NB4 (cell line): ENCODE measurements at regions not wholly inside any gene's neighbourhood (a gene's known extent, or its start where the extent isn't known, plus 50 kb on each side); places are given as distances from the start of the nearest gene placed in this dataset.
"Not testable (repeated sequence)": the region's sequence is repeated elsewhere in the genome, so short reads cannot be mapped to it uniquely, and the experiment has no call there.

Experiments
- DNase-seq: peaks from one replicate; pipeline ENCODE4 v3.0.0; 2010; ENCODE audit warnings: low read depth
- H3K4me3 ChIP-seq: one replicate; pipeline ENCODE4 v1.5.1; 2011; ENCODE audit warnings: mild to moderate bottlenecking, low read depth, low read length, moderate library complexity
- MYC ChIP-seq: IDR thresholded peaks from 2 replicates; pipeline ENCODE4 v1.6.1; 2011; ENCODE audit warnings: low read depth, low read length
- POLR2A ChIP-seq: IDR thresholded peaks from 2 replicates; pipeline ENCODE4 v1.6.1; 2011; ENCODE audit warnings: mild to moderate bottlenecking; ENCODE audit not compliant: insufficient read length; ENCODE audit errors: extremely low read depth
- TF ChIP-seq, protein P1 (sequence below): IDR thresholded peaks from 2 replicates; pipeline ENCODE4 v1.6.1; 2011; ENCODE audit warnings: low read depth, low read length
- TF ChIP-seq, protein P2 (sequence below): IDR thresholded peaks from one replicate; pipeline ENCODE4 v1.5.1; 2012; ENCODE audit warnings: low read depth, low read length

DNA sequence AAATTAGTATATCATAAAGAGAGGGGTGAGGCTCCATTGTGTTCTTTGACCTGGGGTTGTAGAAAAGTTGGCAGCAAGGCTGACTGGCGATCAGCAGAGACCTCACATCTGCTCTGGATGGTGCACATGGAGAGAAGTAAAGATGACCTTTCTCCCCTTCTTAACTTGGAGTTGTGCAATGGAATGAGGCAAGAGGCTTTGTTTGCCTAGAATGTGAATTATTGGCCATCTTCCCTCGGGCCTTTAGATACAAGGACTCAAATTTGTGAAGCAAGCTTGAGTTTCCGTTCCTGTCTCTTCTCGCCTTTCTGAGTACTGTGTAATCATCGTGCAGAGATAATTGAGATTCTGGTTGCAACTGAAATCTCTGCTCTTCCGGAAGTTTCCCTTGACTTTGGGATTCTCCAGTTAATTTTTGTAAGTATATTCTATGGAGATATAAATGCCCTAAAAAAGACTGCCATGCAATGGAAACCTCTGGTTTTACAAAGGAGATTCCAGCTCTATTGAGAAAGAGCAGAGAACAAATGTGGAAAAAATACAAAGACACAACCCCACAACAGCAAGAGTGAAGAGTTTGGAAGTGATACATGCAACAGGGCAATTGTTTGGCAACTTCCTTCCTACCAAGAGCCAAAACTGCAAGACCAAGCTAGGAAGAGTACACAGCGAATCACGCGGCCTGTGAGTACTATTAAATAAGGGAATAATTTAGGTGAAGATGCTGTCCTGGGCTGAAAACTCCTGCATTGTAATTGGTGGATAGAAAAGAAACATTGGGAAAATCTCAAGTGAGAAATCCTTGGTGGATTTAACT is 542.3 kb upstream of the NRP1 start:
- H3K4me3 ChIP-seq, result no peak overlapping the region
- DNase-seq, result peak; percentile 17
- no peak for TF ChIP-seq POLR2A
- no peak for TF ChIP-seq MYC

DNA sequence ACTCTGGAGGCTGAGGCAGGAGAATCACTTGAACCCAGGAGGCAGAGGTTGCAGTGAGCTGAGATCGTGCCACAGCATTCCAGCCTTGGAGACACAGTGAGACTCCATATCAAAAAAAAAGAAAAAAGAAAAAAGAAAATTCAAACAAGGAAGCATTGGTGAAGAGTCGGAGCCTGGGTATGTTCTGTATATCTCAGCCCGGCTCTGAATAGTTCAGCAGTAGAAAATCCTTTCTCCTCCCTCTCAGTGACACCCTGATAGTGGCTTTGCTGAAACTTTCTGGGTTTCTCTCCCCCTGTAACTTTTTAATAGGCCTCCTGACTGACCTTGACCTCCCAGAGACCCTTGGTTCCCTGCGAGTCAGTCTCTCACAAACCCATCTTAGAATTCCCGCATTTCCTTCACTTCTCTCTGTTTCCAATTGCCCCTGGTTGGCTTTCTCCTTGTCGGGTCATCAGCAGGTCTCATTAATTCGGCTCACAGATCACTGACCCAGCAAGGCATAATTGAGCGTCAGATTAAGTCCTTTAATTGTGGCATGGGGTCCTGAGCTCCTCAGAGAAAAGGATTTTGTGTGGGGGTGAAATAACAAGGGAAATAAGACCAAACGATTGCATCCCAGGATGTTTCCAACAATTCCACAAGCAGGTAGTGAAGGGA is 541.6 kb upstream of the NRP1 start:
- no peak overlapping the region for H3K4me3 ChIP-seq
- TF ChIP-seq MYC, result no peak
- no peak for TF ChIP-seq POLR2A
- TF ChIP-seq, protein P1, sequence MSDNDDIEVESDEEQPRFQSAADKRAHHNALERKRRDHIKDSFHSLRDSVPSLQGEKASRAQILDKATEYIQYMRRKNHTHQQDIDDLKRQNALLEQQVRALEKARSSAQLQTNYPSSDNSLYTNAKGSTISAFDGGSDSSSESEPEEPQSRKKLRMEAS, result no peak
- TF ChIP-seq, protein P2, sequence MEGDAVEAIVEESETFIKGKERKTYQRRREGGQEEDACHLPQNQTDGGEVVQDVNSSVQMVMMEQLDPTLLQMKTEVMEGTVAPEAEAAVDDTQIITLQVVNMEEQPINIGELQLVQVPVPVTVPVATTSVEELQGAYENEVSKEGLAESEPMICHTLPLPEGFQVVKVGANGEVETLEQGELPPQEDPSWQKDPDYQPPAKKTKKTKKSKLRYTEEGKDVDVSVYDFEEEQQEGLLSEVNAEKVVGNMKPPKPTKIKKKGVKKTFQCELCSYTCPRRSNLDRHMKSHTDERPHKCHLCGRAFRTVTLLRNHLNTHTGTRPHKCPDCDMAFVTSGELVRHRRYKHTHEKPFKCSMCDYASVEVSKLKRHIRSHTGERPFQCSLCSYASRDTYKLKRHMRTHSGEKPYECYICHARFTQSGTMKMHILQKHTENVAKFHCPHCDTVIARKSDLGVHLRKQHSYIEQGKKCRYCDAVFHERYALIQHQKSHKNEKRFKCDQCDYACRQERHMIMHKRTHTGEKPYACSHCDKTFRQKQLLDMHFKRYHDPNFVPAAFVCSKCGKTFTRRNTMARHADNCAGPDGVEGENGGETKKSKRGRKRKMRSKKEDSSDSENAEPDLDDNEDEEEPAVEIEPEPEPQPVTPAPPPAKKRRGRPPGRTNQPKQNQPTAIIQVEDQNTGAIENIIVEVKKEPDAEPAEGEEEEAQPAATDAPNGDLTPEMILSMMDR, result no peak
- DNase-seq, result no peak

DNA sequence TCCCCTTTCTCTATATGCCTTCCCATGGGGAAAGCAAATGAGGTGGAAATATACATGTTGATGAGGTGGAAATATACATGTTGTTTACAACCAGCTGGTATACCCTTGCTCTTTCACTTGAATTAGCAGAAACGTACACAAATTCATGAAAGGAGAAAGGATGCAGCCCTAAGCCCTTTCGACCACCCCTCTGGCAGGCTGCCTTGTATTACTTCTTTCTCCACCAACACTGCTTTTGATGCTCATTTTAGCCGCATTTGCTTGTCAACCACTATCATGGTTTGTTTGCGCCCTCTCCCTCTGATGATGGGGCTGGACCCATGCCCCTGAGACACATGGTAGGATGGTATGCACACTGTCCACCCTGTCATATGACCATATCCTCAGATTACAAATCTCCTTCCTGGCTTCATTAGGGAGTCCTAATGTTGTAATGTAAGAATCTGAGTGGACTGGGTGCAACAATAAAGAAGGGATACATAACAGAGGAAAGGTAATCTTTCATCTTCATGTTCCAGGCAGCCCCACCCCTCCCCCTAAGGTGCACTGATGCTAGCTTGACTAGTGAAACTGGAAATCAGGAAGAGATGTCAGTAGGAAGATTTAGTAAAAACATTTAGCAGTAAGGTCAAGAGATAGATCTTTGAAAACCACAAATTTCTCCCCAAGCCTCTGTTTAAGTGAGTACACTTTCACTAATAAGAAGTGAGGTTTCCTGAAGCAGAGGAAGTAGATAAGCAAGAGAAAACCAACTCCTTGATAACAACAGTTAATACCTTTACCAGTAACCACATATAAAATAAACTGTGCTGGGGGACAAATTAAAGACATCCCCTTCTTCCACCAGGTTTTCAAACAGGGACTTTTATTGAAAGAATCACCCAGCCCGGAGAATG is 536.8 kb upstream of the NRP1 start:
- TF ChIP-seq, protein P1, result no peak
- TF ChIP-seq POLR2A (no peak), MYC (no peak)
- TF ChIP-seq, protein P2, result no peak
- no peak overlapping the region for H3K4me3 ChIP-seq
- DNase-seq, result no peak

DNA sequence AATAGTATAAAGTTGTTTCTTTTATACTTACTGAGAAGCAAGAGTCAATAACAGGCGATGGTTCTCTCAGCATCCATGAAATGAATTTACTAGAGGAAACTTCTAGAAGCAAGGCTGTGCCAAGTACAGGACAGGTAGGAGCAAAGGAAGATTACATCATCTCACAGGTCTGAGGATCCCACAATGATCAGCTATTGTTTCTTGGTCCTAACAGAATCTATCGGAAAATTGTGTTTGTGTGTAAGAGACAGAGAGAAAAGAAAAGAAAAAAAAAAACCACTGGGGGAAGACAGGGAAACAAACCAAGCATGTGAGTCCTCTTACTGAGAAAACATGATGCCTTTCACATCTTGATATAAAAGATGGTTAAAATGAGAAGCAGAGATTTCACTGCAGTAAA is 535.0 kb upstream of the NRP1 start:
- TF ChIP-seq, protein P1, result no peak
- TF ChIP-seq, protein P2, result no peak
- TF ChIP-seq POLR2A (no peak), MYC (no peak)
- DNase-seq, result no peak
- H3K4me3 ChIP-seq, result no peak overlapping the region

DNA sequence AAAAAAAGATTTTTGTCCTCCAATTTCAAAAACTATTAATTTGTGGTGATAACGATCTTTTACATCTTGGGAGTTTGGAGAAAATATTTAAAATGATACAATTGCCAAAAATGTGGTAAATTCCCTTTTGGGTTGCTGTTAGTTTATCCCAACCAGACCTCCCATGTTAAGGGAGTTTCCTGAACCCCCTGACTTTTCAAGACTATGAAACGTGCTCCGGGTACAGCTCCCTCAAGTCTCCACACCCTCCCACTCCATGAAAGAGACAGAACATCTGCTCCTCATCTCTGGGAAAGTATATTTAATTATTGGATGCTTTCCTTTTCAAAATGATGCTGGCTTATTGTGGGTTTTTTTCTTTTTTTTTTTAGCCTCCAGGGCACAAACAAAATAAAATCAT is 534.6 kb upstream of the NRP1 start:
- TF ChIP-seq, protein P1, result no peak
- TF ChIP-seq POLR2A (no peak), MYC (no peak)
- TF ChIP-seq, protein P2, result no peak
- no peak overlapping the region for H3K4me3 ChIP-seq
- no peak for DNase-seq

DNA sequence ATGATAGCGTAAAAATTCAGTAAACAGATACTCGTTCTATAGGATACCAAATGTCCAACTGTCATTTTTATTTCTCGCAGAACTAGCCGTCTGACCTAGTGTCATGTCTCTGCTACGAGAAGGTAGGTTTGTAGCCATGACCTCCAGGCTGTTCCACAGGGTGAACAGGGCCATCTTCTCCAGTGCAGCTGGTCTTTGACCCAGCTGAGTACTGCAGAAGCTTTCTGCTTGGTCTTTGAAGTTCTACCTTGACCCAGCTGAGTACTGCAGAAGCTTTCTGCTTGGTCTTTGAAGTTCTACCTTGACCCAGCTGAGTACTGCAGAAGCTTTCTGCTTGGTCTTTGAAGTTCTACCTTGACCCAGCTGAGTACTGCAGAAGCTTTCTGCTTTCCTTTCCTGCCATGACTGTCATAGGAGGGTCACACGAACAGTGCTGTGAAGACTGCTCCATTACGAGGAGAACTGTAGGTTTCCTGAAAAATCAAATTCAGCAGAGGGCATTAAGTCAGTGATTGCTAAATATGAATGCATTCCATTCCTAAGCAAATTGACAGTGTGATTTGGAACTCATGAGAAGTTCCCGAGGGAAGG is 532.8 kb upstream of the NRP1 start:
- DNase-seq, H3K4me3 ChIP-seq: not testable (repeated sequence)
